A673 (cell line): ENCODE measurements at regions not wholly inside any gene's neighbourhood (a gene's known extent, or its start where the extent isn't known, plus 50 kb on each side); places are given as distances from the start of the nearest gene placed in this dataset.
"Not testable (repeated sequence)": the region's sequence is repeated elsewhere in the genome, so short reads cannot be mapped to it uniquely, and the experiment has no call there.

ENCODE experiments used
- EZH2 ChIP-seq: fragments of 200-600 bp; sonication (generic); IDR thresholded peaks from 2 replicates; pipeline ENCODE4 v1.6.1; 2017; ENCODE audit warnings: borderline replicate concordance, low read depth, mild to moderate bottlenecking, mixed read lengths, antibody characterized with exemption, low read length; ENCODE audit not compliant: poor library complexity, severe bottlenecking
- TF ChIP-seq, protein P1 (sequence below): fragments of 300-800, 200-600 bp; sonication (generic); conservative IDR thresholded peaks from 2 replicates; pipeline ENCODE4 v1.5.1; 2017; ENCODE audit warnings: low read depth, mild to moderate bottlenecking, antibody characterized with exemption, low read length, moderate library complexity, mixed read lengths

- TF ChIP-seq, protein P1, sequence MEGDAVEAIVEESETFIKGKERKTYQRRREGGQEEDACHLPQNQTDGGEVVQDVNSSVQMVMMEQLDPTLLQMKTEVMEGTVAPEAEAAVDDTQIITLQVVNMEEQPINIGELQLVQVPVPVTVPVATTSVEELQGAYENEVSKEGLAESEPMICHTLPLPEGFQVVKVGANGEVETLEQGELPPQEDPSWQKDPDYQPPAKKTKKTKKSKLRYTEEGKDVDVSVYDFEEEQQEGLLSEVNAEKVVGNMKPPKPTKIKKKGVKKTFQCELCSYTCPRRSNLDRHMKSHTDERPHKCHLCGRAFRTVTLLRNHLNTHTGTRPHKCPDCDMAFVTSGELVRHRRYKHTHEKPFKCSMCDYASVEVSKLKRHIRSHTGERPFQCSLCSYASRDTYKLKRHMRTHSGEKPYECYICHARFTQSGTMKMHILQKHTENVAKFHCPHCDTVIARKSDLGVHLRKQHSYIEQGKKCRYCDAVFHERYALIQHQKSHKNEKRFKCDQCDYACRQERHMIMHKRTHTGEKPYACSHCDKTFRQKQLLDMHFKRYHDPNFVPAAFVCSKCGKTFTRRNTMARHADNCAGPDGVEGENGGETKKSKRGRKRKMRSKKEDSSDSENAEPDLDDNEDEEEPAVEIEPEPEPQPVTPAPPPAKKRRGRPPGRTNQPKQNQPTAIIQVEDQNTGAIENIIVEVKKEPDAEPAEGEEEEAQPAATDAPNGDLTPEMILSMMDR, result not testable (repeated sequence)
- TF ChIP-seq EZH2, result not testable (repeated sequence)
Measured at GRCh38 chr15:84395384-84395783, 159.8 kb downstream of the GOLGA6L4 start.
